Left renal cortex interstitium (tissue), 4 donors: ENCODE measurements at regions not wholly inside any gene's neighbourhood (a gene's known extent, or its start where the extent isn't known, plus 50 kb on each side); places are given as distances from the start of the nearest gene placed in this dataset.
A peak's percentile ranks its signal among the peaks of the same experiment; 100 is the strongest.

ENCODE experiments used
- DNase-seq, 4 donors: peaks; one replicate each; pipeline ENCODE4 v3.0.0-alpha.2; 2013; ENCODE audit warnings: low read depth in 4 of 4, low spot score in 2 of 4, missing footprints in 1 of 4

DNA sequence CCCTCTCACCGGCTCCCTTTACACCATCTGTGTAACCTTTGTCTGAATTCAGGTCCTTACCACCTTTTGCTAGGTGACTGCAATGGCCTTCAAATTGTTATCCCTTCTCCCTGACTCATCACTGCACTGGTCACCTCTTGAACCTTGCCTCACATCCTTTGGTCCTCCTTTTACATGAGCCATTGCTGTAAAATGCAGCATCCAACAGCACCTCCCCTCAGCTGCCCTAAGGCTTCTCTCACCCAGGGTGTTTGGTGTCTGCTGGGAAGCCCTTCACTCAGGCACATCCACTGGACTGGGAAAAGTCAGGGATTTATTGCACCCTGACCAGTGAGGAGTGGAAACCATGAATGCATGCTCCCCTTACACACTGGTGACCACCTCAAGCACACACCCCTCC, 192.5 kb upstream of the GATB start:
- no peak for DNase-seq

DNA sequence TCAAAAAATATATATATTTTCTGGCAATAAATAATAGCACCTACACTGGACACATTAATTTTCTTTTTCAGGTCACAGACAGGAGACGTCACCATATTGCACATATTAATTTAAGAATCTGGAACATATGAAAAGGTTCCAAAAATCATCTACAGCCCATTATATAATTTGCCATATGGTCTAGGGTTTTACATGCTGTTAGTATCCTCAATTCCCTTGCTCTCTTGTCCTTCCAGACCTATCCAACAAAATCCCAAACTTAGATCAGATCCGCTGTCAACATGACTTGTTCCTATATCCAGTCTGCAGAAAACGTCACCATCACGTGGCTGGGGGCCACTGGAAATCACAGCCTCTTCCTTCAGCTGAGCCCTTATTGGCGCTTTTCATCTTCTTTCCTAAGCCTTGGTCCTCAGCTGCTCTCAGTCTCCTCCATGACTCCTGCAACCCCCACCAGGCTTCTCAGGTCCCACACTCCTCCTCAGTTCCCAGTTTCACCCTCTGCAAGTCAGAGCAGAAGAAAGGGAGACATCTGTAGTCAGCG, 192.0 kb upstream of the GATB start:
- no peak for DNase-seq

DNA sequence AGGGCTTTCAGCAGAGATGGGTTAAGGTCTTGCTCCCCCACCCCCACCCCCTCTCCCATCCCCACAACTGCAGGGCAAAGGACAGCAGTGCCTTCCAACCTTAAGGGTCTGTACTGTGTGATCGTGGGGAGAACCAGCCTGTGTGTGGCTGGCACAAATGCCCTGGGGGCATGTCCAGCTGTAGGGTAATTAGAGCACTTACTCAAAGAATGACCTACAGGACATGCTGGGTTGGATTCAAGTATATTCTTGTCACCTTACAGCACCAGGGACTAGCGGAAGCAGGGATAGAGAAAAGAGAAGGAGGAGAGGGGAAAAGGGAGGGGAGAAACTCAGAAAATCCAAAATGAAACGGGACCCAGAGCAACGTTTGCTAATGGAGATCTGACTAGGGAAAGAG, 191.3 kb upstream of the GATB start:
- DNase-seq: no peak

DNA sequence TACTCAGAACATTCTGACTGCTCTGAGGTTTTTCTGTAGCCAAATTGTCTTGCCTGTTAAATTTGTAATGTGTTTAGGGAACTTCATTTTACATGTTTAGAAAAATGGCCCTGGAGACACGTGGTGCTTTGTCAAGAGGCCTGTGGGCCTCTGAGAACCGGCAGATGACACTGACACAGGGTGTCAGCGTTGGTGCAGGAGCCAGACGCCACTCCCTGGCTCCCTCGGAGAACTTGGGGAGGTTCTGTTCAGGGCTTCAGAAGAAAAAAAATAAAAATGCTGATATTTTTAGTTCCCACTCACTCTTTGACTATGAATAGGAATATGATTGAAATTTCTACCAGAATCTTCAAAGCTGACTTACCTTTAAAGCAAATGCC, 190.9 kb upstream of the GATB start:
- no peak for DNase-seq

DNA sequence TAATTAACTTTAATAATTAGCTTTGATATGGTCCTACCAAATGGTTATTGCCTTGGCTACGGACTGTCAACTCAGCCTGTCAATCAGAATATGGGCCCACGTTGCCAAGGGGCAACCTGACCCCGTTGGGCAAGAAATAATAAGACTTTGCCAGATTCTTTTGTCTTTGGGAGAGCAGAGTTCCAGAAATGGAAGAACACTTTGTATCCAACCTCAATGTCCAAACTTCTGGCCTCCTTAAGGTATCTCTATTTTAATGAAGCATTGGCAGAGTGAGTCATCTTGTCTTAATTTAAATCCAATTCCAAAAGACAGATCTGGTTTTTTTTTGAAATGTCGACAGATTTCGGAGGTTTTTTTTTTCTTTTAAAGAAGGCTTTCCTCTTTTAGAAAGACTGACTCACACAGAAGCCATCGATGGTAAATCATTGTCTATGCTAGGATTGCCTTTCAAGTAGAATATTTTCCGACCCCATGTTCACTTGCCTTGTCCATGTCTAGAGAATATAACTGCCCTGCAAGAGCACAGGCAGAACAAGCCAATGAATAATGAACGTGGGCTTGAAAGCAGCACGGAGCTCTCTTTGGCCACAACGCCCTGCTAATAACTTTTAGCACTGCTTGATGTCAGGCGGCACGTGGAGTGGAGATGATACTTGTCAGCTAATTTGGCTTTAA, 190.3 kb upstream of the GATB start:
- no peak for DNase-seq

DNA sequence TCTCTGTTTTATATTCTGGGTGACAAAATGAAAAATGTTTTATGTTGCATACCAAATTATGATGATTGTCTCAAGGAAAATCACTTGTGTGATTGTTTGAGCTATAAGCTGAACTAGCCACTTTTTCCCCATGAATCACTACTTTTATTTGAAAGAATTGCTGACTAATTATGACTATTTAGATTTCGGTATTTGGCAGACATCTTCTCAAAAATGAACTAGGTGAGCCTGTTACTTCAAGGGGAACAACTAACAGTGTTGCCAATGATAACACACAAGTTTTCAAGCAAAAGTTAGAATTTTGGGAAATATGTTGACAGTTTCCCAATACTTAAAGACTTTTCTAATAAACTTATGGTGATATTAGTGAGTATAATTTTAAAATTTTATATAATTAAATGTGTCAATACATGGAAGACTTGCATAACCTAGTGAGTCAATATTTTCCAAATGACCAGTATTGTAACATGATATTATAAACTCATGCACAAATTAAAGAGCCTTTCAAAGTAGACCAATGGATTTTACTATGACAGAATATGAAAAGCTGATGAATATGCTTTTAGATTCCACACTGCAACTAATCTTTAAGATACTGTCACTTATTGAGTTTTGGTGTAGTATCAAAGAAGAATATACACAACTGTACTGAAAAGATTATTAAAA, 187.7 kb upstream of the GATB start:
- no peak for DNase-seq

DNA sequence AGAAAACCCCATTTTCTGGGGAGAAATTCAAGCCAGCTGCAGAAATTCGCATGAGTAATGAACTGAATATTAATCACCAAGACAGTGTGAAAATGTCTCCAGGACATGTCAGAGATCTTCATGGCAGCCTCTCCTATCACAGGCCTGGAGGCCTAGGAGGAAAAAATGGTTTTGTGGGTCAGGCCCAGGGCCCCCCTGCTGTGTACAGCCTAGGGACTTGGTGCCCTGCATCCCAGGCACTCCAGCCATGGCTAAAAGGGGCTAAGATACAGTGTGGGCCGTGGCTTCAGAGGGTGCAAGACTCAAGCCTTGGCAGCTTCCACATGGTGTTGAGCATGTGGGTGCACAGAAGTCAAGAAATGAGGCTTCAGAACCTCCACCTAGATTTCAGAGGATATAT, 185.9 kb upstream of the GATB start:
- no peak for DNase-seq

DNA sequence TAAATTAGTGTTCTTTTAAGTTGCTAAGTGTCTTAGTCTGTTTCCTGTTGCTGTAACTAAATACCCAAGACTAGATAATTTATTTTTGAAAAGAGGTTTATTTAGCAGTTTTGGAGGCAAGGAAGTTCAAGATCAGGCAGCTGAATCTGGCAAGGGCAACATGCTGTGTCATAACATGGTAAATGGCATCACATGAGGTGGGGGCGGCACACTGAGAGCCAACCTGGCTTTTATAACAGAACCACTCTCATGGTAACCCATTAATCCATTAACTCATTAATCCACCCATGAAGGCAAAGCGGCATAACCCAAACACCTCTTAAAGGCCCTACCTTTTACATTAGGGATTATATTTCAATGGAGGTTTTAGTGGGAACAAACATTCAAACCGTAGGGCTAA, 182.2 kb upstream of the GATB start:
- peak in 3 of 4 donors; percentile 11 to 19 (median 18) for DNase-seq

DNA sequence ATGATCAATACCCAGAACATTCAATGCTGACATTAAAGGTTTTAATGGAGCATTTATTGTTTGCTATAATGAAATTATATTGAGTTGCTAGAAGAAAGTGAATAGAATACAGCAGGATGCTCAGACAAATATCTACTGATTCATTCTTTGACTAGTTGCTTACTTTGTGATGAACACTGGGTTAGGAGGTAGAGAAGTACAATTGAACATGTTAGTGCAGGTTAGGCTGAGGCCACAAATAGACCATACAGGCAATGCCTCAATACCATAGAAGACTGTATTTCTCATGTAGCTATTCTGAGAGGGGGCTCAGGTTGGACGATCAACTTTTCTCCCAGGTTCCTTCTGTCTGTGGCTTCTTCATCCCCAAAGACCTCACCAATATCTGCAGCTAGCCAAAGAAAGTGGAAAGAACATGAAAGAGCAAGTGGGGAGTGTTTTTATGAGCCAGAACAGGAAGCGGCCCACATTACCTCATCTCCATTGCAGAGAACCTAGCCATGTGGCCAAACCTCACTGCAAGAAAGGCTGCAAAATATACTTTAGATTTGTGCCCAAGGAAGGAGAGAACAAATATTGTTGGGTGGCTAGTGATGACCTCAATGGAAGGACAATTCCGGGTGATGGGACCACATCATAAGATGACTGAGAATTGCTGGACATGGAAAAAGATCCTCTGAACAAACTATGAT, 180.3 kb upstream of the GATB start:
- DNase-seq: no peak

DNA sequence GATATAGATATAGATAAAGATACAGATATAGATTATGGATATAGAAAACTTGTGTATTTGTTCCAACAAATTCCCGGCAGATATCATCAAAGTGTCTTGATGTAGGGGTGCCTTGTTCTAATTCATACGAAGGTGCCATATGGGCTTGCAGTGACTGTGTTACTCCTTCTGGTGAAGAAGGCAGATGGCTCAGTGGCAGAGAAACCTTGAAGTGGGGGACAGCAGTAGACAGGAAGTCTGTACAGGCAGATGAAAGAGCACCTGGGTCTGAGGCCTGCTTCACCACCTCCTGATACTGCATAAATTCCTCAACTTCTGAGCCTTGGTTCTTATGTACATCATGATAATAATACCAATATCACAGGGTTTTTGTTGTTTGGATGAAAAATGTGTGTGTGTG, 179.5 kb upstream of the GATB start:
- no peak for DNase-seq

DNA sequence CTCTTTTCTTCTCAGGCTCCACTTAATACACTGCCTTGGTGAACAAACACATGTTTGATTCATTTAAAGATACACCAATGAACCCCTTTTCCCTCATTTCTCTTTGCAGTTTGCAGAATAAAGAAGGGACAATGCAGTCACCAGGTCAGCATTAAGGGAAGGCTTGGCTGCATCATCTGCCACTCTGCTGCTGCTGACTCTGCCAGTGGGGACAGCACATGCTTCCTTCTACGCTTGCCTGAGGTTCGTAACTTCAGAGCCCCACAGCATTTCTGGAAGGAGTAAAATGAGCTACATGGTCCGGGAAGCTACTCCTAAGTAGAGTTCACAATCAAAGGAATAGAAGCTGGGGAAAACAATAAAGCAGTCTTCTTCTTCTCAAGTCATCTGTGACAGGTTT, 178.9 kb upstream of the GATB start:
- no peak for DNase-seq

DNA sequence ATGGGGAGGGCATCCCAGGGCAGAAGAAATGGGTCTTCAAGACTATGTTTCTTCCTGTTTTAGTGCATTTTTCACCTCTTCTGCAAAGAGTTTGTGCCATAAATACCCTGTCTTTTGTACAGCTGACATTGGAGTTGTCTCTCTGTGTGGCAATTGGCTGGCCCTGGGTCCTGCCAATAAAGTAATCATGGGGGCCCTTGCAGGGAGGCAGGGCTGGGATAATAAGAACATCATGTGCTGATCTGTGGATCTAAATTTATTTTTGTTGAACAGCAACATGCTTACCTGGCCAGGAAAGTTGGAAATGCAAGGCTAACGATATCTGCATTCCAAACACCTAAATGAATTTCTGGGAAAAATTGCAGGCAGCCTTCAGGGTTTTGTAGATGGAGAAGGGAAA, 174.6 kb upstream of the GATB start:
- no peak for DNase-seq

DNA sequence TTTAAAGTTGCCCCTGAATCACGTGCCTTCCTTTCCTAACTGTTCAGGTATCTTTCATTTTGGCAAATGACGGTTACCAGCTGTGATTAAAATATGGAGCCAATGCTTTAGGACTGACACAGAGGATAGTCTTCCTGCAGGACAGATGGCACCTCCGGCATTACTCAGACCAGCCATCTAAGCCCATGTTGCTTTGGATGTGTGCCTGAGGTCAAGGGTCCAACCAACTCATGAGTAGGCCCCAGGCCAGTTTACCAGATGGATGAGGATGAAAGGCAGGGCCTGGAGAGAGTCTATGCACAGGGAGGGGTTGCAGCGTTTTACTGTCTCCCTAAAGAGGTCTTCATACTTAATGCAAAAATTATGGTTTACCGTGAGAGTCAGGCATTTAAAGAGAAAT, 174.0 kb upstream of the GATB start:
- no peak for DNase-seq

DNA sequence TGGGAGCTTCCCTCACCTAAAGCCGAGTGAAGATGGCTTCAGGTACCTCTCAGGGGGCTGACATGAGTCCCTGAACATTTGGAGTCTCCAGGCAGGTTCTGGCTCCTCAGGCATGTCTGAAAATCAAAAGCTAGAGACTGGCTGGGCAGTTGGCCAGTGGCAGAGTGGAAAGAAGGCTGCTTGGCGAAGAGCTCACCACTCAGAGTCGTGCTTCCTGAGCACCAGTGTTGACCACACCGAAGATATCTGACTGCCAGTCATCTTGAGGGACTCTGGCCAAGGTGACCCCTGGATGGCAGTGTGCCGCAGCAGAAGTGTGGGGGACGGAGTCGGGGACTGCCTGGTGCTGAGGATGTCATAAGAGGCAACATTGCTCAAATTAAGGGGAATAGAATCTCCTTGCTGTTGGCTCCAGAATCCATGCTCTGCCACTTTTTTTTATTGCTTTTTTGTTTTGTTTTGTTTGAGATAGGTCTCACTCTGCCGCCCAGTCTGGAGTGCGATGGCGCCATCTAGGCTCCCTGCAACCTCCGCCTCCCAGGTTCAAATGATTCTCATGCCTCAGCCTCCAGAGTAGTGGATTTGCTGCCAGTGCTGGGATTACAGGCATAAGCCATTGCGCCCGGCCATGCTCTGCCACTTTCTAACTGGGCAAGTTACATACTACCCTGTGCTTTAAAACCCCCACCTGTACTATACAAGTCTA, 172.5 kb upstream of the GATB start:
- DNase-seq: no peak

DNA sequence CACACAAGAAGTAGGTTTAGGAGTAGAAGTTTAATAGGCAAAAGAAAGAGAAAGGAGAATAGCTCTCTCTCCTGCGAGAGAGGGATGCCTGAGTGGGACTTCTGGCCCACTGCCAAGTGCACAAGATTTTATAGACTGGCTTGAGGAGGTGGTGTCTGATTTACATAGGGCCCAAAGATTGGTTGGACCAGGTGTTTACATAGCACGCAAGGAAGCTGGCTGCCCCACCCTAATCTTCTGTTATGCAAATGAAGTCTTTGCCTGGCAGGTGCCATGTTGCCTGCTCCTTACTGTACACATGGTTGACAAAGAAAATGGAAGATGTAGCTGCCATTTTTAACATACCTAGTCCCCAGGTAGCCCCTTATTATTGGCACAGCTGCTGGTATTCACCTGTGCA, 170.8 kb upstream of the GATB start:
- DNase-seq: no peak

DNA sequence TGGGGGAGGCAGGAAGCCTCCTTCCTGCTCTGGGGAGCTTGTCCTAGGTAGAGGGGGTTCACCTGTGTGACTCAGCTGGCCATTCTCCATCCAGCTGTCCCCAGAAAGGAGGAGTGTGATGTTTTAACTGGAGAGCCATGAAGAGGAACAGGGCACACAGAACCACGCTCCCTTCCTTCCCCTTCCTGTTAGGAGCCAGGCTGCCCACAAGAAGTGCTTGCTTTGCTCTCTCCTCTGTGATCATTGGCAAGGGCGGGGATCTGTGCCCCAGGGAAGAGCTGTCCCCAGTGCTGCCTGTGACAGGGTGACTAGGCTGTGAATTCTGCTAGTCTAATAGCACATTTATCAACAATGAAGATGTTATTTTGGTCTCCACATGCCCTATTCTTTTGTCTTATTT, 169.6 kb upstream of the GATB start:
- DNase-seq: no peak

DNA sequence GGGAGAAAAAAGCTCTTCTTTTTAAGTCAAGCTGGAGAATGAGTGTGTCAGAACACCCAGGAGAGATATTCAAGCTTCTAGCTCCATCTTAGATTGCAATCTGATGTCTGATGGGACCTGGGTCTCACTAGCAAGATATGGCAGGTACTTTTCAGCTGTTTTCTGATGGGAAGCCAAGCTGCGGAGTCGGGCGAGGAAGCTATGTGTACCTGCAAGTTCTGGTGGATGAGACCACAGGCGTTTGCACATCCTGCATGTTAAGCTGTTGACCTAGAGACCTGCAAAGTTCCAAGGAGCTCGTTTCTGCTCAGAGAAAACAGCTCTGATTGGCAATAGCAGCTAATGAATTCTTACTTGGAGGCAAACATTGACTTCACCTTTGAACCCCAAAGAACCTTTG, 167.3 kb upstream of the GATB start:
- no peak for DNase-seq

DNA sequence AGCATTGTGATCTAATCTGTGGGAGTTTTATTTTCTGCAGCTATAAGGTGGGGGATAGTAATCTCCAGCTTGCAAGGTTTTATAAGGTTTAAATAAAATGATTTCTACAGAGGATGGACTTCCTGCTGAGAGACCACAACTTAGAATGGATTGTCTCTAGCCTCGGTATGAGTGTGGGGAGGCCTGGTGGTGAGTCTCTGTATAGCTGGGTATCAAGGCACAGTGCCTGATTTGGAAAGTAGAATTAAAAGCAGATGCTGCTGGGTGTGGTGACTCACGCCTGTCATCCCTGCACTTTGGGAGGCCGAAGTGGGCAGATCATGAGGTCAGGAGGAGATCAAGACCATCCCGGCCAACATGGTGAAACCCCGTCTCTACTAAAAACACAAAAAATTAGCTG, 162.0 kb upstream of the GATB start:
- no peak for DNase-seq

DNA sequence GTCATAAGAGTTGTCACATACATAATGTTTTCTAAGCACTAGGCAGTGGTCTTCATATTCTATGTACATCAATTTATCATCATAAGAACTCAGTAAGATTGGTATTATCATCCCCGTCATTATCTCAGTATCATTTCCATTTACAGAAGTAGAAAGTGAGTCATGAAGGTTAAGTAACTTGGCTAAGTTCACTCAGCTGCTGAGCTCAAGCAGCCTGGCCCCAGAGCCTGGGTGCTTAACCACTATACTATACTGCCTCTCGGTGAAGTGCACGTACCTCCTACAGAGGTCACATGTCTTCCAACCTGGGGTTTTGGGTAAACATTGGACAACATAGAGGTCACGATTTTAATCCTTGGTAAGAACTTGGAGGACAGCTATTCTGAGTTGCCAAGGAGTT, 161.5 kb upstream of the GATB start:
- DNase-seq: no peak

DNA sequence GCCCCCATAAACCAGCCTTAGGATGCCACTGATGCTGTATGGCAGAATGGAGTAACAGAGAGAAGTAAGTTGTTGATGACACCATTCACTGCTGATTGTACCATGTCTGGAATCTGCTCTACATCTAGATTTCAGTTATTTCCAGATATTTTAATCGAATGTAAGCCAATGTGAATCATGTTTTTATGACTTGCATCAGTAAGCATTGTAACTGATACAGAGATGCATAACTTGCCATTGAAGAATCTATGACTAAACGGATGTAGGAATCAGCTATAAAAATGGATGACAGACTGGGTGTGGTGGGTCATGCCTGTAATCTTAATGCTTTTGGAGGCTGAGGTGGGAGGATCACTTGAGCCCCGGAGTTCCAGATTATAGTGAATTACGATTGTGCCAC, 161.0 kb upstream of the GATB start:
- no peak for DNase-seq

DNA sequence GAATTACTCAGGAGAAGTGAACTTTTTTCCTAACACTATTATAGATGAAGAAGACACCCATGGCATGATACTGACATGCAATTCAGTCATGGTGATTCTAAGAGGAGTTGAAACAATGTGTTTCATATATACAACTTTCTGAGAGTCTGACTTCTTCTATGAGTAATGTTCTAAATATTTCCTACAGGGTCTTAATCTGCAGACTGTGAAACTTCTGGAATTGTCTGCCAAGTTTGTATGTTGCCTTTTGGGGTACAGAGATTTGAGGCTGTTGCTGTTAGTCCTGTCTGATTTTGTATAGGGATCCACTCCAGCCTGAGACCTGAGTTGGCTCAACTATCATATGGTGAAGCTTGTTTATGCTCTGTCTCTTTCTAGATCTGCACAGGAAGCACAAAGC, 160.6 kb upstream of the GATB start:
- DNase-seq: no peak
